Fibroblast of skin of right quadriceps (primary cell): ENCODE measurements at regions not wholly inside any gene's neighbourhood (a gene's known extent, or its start where the extent isn't known, plus 50 kb on each side); places are given as distances from the start of the nearest gene placed in this dataset.

Experiments
- DNase-seq: peaks from one replicate; pipeline ENCODE4 v3.0.0-alpha.2; 2013

DNA sequence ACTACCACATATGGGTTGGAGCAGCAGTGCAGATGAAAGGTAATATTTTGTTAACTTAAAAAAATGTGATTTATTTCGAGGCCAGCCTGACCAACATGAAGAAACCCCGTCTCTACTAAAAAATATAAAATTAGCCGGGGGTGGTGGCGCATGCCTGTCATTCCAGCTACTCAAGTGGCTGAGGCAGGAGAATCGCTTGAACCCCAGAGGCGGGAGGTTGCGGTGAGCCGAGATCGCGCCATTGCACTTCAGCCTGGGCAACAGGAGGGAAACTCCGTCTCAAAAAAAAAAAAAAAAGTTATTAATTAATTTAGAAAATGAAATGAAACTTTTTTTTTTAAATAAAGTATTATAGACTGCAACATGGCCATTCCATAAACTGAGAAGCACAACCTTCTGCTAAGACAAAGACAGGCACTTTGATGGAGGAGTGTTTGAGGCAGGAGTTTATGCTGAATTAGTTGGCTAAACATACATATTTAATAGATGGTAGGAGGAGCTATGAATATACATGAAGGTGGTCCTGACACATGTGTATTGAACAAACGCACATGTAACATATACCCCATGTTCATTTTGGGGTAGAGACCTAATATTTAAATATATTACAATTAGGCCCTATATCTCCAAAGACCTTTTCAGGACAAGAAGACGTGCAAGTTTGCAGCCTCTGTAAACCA lies 1485.3 kb upstream of the MIR17HG start:
- no peak for DNase-seq

DNA sequence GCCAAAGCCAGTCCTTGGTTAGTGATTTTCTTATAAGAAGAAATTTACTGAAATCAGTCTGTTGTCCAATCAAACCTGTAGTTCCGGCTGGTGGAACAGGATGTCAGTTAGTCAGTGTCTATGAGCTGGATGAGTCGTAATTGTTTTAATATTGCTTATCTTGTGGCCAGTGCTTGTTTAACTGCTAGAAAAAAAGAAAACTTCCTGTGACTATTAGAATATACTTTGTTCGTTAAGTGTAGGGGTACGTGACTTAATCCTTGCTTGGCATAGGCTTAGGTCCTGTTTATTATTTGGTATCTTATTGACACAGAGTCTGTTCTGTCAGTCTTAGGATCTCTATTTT lies 1484.8 kb upstream of the MIR17HG start:
- DNase-seq = no peak

DNA sequence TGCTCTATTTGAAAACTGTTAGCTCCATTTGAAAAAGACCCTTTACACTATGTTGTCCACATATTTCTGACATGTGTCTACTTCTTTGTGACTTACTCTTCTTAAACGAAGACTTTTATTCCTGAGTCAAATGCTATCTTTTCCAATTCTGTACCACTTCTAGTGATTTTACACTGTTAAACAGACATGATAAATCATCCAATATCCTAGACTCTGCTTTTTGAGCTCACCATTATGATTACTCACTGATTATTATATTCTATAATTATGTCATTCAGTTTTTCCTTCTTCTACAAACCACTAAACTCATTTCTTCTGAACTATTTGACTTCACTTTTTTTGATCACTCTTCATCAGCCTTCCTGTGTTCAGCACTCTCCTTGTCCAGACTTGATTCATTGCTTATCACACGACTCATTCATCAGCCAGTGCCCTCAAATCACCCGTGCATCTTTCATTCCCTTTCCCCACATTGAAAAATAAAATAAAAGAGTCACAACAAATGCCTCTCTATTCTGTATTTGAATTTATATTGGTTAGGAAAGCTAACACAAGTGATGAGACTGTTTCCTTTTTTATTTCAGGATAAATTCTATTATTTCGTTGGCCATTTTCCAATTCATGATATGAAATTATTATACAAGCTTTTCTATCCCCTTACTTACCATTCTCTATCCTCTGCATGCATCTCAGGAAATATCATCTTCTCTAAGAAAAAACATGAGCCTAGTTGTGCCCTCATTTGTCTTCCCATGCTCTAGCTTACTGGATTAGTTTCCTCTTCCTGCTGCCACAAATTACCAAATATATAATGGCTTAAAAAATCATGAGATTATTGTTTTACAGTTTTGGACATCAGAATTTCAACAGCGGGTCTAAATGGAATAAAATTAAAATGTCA lies 1482.1 kb upstream of the MIR17HG start:
- DNase-seq = no peak

DNA sequence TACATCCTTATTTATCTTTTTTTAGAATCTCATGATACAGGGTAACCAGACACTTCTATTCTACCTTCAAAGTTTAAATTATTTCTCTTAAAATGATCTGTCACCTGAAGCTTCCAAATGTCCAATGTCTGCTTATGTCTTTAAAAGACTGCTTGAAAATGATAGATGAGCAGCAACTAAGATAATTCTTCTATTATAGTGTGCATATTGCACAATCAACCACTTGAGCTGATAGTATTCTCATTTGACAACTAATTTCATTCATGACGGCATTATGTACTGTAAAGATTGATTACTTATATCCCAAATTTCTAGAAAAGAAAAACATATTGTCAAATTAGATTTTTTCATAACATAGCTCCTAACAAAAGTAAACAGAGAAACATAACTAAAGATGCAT lies 1478.2 kb upstream of the MIR17HG start:
- DNase-seq = no peak

DNA sequence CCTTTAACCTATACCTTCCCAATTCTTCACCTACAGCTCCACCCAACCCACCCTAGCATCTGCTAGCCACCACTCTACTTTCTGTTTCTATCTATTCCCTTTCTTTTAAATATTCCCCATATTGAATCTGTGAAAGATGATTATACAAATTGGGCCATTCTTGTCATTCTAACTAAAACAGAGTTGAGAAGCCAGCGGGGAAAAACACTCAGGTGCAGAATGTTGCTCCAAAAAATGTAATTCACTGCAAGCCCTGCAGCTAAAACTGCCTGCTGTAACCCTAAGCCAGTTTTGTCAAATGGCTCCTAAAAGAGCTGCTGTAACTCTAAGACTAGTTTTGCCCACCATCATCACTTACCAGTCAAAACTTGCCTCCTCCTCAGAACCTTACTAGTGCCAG lies 1468.6 kb upstream of the MIR17HG start:
- DNase-seq = no peak

DNA sequence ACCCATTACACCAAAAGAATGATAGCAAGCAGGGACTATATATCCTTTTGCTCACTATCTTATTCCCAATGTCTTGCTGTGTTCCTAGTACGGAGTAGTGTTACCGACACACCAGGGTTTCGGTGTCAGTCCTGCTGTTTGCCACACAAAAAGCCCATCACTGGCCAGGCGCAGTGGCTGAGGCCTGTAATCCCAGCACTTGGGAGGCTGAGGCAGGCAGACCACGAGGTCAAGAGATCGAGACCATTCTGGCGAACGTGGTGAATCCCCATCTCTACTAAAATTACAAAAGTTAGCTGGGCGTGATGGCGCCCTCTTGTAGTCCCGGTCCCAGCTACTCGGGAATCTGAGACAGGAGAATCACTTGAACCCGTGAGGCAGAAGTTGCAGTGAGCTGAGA lies 1467.3 kb upstream of the MIR17HG start:
- DNase-seq = no peak

DNA sequence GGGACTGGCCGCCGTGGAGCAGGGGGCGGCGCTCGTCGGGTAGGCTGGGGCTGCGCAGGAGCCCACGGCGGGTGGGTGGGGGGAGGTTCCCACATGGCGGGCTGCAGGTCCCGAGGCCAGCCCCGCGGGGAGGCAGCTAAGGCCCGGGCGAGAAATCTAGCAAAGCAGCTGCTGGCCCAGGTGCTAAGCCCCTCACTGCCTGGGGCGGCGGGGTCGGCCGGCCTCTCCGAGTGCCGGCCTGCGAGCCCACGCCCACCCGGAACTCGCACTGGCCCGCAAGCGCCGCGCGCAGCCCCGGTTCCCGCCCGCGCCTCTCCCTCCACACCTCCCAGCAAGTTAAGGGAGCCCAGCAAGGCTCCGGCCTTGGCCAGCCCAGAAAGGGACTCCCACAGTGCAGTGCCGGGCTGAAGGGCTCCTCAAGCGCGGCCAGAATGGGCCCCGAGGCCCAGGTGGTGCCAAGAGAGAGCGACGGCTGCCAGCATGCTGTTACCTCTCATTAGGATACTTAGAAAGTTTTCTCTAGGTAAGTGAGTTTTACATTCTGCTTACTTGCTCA lies 1463.5 kb upstream of the MIR17HG start:
- DNase-seq = no peak

DNA sequence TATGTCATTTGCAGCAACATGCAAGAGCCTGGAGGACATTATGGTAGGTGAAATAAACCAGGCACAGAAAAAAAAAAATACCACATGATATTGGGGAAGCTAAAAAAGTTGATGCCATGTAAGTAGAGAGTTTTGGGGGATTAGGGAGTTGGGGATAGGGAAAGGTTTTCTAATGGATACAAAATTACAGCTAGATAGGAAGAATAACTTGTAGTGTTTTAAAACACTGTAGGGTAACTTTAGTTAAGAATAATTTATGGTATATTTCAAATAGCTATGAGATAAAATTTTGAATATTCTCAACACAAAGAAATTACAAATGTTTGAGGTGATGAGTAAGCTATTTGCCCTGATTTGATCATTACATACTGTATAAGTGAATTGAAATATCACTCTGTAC lies 1456.7 kb upstream of the MIR17HG start:
- DNase-seq = no peak

DNA sequence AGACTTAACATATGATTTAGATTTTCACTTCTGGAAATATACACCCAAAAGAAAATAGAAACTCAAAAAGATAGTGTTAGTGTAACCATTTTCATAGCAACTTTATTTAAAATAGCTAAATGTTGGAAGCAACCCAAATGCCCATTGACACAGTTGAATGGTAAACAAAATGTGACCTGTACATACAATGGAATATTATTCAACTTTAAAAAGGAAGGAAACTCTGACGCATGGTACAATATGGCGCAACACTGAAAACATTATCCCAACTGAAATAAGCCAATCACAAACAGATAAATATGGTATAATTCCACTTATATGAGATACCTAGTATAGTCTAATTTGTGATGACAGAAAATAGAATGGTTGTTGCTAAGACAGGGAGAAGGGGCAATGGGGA lies 1456.1 kb upstream of the MIR17HG start:
- no peak for DNase-seq

DNA sequence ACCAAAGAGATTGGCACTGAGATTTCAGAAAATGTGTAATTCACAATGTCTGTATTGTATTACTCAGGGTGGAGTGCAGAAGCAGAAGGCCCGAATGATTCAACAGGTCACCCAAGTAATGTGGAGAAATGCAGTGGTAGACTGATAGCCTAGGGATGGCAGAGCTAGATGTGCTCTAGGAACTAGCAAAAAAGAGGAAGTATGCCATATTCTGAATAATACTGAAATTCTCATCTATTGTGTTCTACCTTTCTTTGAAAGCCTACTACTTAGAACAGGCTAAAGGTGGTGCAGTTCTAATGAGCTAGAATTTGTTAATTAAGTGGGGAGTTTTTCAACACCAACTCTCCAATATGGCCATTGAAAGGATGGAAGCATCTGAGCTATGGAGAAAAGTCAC lies 1449.8 kb upstream of the MIR17HG start:
- DNase-seq = no peak

DNA sequence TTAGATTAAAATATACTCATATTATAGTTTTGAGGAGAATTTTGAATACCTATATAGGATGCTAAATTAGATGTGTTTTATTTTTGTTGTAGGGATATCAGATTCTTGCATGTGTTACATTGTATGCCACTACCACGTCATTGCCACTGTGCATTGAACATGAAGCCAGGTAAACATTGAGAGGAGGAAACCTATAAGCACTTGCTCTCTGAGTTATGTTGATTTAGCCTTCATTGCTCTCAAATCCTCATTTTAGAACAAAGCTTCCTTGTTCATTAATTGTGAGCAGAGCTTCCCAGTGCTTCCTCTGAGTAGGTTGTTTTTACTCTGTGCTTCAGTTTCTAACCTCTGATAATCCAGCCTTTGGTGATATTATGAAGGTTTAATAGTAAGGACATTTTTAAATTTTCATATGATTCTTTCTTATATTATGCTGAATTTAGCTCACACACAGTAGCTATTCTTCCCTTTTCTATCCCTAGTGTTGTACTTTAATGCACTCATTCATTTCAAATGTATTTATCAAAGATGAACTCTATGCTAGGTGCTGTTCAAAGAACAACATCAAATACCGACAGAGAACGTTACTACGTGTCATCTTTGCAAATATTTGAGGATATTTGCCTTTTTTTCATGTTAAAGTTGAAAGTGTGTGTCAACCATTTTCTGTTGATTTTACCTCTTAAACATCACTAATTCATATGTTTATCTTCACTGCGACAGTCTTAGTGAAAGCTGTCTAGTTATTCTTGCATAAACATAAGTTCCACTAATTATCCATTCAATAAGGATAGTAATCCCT lies 1448.0 kb upstream of the MIR17HG start:
- DNase-seq = no peak

DNA sequence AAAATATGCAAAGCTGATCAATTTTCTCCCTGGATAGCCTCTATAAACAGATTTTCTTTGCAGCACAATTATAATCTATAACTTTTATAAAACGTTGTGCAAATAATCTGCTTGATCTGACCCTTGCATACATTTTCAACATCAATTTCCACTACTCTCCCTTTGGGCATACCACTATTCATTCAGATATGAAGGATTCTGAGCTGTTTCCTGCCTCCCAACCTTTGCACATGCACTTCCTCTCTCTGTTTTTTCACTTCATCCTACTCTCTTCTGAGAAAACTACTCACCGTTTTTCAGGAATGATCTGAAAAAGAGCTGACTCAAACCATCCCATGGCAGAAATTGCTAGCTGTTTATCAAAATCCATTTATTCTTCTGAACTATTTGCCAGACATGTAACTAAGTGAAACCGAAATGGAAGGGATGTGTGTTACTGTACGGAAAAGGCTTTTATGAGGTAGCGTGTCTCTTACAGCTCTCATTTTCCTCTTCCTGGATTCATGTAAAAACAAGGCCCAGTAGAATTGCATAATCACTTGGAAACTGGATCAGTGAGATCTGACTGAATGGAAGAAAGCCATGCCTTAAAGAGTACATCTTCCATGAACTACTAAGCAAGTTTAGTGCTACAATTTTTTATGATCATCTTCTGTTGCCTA lies 1447.3 kb upstream of the MIR17HG start:
- DNase-seq = peak; percentile 6

DNA sequence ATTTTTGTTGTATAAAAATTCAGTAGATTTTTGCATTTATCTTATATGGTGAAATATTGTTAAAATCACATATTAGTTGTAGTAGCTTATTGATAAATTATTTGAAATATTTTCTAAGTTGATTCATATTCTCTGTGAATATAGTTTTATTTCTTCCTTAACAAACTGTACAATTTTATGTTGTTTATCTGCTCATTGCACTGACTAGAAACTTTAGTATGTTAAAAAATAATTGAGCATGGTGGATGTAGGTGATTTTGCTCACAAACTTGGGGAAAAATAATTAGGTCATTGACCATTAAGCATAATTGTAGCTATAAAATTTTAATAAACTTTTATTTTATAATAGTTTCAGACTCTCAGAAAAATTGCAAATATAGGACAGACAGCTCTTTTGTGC lies 1445.3 kb upstream of the MIR17HG start:
- no peak for DNase-seq

DNA sequence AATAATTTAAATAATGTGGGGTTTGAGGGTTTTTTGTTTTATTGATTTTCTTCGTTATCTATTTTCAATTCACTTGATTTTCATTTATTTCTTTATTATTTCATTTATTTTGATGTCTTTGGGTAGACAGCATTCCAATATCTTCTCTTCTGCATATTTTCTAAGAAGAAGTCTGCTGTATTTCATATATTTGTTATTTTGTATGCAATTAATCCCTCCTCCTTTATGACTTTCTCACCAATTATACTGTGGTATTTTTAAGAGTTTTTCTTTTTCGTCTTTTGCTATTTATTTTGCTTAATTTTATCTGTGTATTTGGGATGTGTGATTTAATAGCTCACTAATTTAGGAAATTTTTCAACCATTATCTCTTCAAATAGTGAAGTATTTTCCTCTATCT lies 1444.4 kb upstream of the MIR17HG start:
- DNase-seq = no peak

DNA sequence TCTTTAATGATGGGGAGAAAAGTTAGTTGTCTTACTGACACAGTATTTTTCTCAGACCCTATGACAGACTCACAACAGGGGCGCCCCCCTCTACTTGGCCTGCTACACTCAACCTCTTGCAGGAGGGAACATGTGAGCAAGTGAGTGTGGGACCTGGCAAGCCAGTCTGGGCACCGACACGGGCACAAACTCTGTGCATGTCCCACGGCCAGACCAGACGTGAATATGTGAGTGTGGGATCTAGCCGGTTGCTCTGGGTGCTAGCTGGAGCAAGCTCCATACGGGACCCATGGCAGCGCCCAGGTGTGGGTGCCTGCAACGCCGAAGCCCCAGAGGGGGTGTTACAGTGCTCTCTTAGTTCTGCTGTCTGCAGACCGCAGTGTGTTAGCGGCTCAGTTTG lies 1437.3 kb upstream of the MIR17HG start:
- no peak for DNase-seq

DNA sequence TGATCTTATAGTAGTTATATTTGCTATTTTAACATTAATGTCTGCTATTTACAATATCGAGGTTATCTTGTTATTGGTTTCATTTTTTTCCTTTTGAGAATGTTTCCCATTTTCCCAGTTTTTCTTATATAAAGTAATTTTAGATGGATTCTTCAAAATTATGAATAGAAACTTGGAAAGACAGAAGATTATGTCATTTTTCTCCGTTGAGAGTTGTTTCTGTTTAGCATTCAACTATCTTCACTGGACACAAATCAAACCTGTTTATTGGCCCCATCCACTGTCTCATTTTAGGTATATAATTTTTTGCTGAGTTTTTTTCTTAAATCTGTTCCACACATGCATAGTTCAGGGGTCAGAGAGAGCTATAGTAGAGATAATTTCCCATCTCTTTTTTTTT lies 1430.9 kb upstream of the MIR17HG start:
- no peak for DNase-seq

DNA sequence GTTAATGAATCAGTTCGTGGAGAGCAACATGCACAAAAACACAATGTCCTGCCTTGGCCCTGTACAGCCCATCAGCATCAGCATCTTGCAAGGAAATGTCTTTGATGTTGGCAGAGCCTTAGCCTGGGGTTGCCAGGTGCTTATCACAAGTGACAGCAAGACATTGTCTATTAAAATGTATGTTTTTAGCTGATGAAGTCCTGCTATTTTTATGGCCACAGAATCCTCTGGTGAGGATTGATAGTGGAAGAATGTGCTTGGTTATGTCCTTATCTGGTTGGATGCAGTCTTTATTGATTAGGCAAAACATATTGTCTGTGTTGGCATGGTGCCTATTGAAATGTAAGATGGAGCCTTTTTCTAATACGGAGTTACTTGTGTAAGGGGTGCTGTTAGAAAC lies 1427.0 kb upstream of the MIR17HG start:
- DNase-seq = no peak

DNA sequence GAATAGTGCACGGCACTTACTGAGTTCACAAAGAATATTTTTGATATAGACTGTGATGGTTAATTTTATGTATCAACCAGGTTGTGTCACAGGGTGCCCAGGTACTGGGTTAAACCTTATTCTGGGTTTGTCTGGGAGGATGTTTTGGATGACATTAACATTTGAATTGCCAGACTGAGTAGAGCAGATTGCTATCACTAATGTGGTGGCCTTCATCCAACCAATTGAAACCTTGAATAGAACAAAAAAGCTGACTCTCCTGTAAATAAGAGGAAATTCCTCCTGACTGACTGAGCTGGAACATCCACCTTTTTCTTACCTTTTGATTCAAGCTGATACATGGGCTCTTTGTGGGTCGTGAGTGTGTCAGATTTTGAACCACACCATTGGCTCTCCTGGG lies 1424.4 kb upstream of the MIR17HG start:
- DNase-seq = no peak

DNA sequence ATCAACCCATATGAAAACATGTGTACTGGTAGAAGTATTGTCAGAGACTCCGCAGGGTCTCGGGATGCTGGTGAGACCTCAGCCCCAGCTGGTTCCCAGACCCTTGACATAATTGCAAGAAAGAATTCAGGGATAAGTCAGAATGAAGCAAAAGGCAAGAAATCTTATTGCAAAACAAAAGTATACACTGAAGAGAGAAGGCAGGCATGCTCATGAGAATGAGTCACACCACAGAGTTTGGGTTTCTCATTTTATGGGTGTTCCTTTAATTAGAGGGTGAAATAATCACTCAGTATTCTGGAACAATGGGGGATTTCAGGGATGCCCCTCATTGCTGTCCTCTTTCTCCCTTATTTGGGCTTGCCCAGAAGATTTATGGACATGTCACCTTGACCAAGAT lies 1423.8 kb upstream of the MIR17HG start:
- DNase-seq = peak; percentile 18

DNA sequence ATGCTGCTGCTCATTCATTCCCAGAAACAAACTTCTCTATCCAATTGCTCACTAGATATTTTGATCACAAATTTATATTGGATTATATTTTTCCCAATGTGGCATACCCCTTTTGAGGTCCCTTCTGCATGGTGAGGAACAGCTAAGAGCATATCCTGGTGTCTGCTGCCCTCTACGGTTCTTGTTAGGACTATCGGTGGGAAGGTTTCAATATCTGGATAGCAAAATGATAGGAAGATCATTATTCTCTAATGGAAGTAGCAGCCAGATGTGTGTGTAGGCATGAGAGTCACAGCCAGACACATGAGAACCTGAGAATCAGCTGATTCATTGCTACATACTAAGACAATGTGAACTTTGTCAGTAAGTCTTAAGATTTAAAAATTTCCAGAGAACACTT lies 1422.4 kb upstream of the MIR17HG start:
- peak; percentile 11 for DNase-seq

DNA sequence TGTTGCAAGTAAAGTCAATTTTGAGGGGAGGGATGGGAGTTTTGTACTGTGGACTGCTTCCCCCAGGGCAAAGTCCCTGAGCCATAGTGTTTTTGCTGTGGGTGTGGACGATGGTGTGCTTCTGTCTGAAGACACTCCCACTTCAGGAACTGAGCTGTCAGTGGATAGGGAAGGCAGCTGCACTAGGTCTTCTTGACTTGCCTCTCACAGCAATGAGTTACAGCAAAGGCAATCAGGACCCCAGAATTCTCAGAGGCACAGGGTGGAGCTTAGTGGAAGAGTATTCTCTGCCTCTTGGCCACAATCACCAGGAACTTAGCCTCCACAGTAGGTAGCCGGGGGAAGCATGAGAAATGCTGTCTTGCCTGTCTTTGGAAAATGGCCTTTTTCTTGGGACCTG lies 1416.6 kb upstream of the MIR17HG start:
- no peak for DNase-seq

DNA sequence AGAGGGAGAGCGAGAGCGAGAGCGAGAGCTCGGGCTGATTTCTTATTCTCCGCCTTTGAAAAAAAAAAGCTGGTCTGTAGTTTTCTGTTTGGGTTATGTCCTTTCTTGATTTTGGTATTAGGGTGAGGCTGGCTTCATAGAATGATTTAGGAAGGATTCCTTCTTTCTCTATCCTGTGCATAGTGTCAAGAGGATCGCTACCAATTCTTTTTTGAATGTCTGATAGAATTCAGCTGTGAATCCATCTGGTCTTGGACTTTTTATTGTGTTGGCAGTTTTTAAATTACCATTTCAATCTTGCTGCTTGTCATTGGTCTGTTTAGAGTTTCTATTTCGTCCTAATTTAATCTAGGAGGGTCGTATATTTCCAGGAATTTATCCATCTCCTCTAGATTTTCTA lies 1414.6 kb upstream of the MIR17HG start:
- no peak for DNase-seq

DNA sequence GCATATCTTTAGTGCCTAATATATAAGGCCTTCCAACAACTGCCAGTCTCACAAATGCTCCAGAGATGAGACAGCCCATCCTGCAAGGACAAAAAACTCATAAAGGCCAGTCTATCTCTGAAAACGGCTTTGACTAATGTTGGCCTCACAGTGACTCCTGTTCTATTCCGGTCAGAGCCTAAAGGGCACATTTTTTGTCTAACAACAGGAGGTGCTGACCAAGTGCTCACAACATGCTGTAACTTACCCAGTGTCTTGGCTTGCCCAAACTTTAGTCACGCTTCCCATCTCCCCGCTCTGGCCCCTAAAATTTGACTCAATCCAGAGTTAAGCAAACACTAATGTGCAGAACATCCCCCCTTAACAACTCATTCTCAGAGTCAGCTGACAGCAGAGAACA lies 1411.2 kb upstream of the MIR17HG start:
- DNase-seq = no peak
